HUES64 (cell line): ENCODE measurements at regions not wholly inside any gene's neighbourhood (a gene's known extent, or its start where the extent isn't known, plus 50 kb on each side); places are given as distances from the start of the nearest gene placed in this dataset.

ENCODE experiments used
- H3K27ac ChIP-seq: 2 replicates; pipeline ENCODE4 v1.7.0; 2013; ENCODE audit warnings: low read depth, low read length, inconsistent platforms
- H3K27me3 ChIP-seq: 2 replicates; pipeline ENCODE4 v1.6.1; 2013; ENCODE audit warnings: mild to moderate bottlenecking, low read length; ENCODE audit not compliant: insufficient read depth
- H3K36me3 ChIP-seq: 2 replicates; pipeline ENCODE4 v1.6.1; 2013; ENCODE audit warnings: mild to moderate bottlenecking, low read length; ENCODE audit not compliant: insufficient read depth
- H3K4me1 ChIP-seq: 2 replicates; pipeline ENCODE4 v1.6.1; 2013; ENCODE audit warnings: mild to moderate bottlenecking, low read length, moderate library complexity; ENCODE audit not compliant: insufficient read depth
- H3K4me3 ChIP-seq: 2 replicates; pipeline ENCODE4 v1.5.1; 2013; ENCODE audit warnings: mild to moderate bottlenecking, low read length, moderate library complexity
- H3K9ac ChIP-seq: 2 replicates; pipeline ENCODE4 v1.6.1; 2013; ENCODE audit warnings: mild to moderate bottlenecking, low read depth, low read length
- H3K9me3 ChIP-seq: 2 replicates; pipeline ENCODE4 v1.6.1; 2013; ENCODE audit warnings: low read depth, low read length; ENCODE audit not compliant: insufficient read depth
- WGBS: fragments of 150-250, 120-280 bp; methylation state at CpG from one replicate; pipeline ENCODE4 v1.1.7; 2013; ENCODE audit warnings: missing lambda C conversion rate; 5-methylcytosine and 5-hydroxymethylcytosine counted together

- 92% methylated on average over 8 of the region's 8 CpGs for WGBS
- no peaks in the 10 kb centered on the region; the same call in 1 of the 2 replicates for H3K4me1 ChIP-seq
Observed at GRCh38 chr14:50008974-50009373, 107.4 kb downstream of the VCPKMT start.

GRCh38 chr14:50010752-50011151 is 105.6 kb downstream of the VCPKMT start:
- Histone ChIP-seq H3K27me3 (no peaks in the 10 kb centered on the region), H3K9me3 (no peaks in the 10 kb centered on the region), H3K4me1 (no peaks in the 10 kb centered on the region), H3K27ac (no peak overlapping the region), H3K36me3 (no peaks in the 10 kb centered on the region), H3K9ac (no peak overlapping the region), H3K4me3 (no peak overlapping the region)
- 95% methylated on average over 7 of the region's 7 CpGs for WGBS

More at GRCh38 chr14:50008974-50009373, 107.4 kb downstream of the VCPKMT start:
- no peaks in the 10 kb centered on the region for H3K9me3 ChIP-seq
- H3K27me3 ChIP-seq: peaks cover 13% of the 10 kb centered on the region
- no peak overlapping the region for H3K27ac ChIP-seq
- H3K4me3 ChIP-seq: no peak overlapping the region
- H3K36me3 ChIP-seq: no peaks in the 10 kb centered on the region
- H3K9ac ChIP-seq: no peak overlapping the region

- Histone ChIP-seq H3K4me3 (no peak overlapping the region), H3K4me1 (no peaks in the 10 kb centered on the region), H3K27me3 (no peaks in the 10 kb centered on the region), H3K9me3 (no peaks in the 10 kb centered on the region), H3K27ac (no peak overlapping the region), H3K36me3 (no peaks in the 10 kb centered on the region), H3K9ac (no peak overlapping the region)
- 94% methylated on average over 6 of the region's 6 CpGs for whole genome bisulfite sequencing
Observed at GRCh38 chr14:50011242-50011641, 105.1 kb downstream of the VCPKMT start.

GRCh38 chr14:50012644-50013043 is 103.7 kb downstream of the VCPKMT start:
- Histone ChIP-seq H3K9ac (no peak overlapping the region), H3K27ac (no peak overlapping the region), H3K36me3 (no peaks in the 10 kb centered on the region), H3K4me1 (no peaks in the 10 kb centered on the region), H3K4me3 (no peak overlapping the region), H3K27me3 (no peaks in the 10 kb centered on the region), H3K9me3 (no peaks in the 10 kb centered on the region)

- Histone ChIP-seq H3K9me3 (no peaks in the 10 kb centered on the region), H3K4me3 (no peak overlapping the region), H3K36me3 (no peaks in the 10 kb centered on the region), H3K27ac (no peak overlapping the region), H3K9ac (no peak overlapping the region), H3K4me1 (no peaks in the 10 kb centered on the region), H3K27me3 (no peaks in the 10 kb centered on the region)
- WGBS: 84% methylated on average over 7 of the region's 7 CpGs
Observed at GRCh38 chr14:50013198-50013918, 103.0 kb downstream of the VCPKMT start.

- no peak overlapping the region for H3K4me3 ChIP-seq
- WGBS: 100% methylated on average over 2 of the region's 2 CpGs
- H3K36me3 ChIP-seq: no peaks in the 10 kb centered on the region
- H3K9me3 ChIP-seq: no peaks in the 10 kb centered on the region
- H3K27me3 ChIP-seq: no peaks in the 10 kb centered on the region
- H3K9ac ChIP-seq: no peak overlapping the region
- no peak overlapping the region for H3K27ac ChIP-seq
- H3K4me1 ChIP-seq: no peaks in the 10 kb centered on the region
Observed at GRCh38 chr14:50013934-50014333, 102.4 kb downstream of the VCPKMT start.

- no peaks in the 10 kb centered on the region for H3K36me3 ChIP-seq
- H3K9ac ChIP-seq: no peak overlapping the region
- no peak overlapping the region for H3K4me3 ChIP-seq
- no peaks in the 10 kb centered on the region for H3K27me3 ChIP-seq
- H3K27ac ChIP-seq: no peak overlapping the region
- H3K4me1 ChIP-seq: no peaks in the 10 kb centered on the region
- WGBS: 82% methylated on average over 2 of the region's 2 CpGs
- H3K9me3 ChIP-seq: peaks cover 3% of the 10 kb centered on the region; the same call in 1 of the 2 replicates
Observed at GRCh38 chr14:50014809-50015430, 101.5 kb downstream of the VCPKMT start.

- no peak overlapping the region for H3K9ac ChIP-seq
- no peaks in the 10 kb centered on the region for H3K4me1 ChIP-seq
- no peaks in the 10 kb centered on the region for H3K36me3 ChIP-seq
- no peak overlapping the region for H3K27ac ChIP-seq
- H3K9me3 ChIP-seq: peaks cover 10% of the 10 kb centered on the region; the same call in 1 of the 2 replicates
- H3K4me3 ChIP-seq: no peak overlapping the region
- 90% methylated on average over 3 of the region's 3 CpGs for WGBS
- no peaks in the 10 kb centered on the region for H3K27me3 ChIP-seq
Observed at GRCh38 chr14:50015716-50016115, 100.7 kb downstream of the VCPKMT start.

- Histone ChIP-seq H3K27me3 (no peaks in the 10 kb centered on the region), H3K4me3 (no peak overlapping the region), H3K36me3 (no peaks in the 10 kb centered on the region), H3K9ac (no peak overlapping the region), H3K9me3 (peaks cover 10% of the 10 kb centered on the region; the same call in 1 of the 2 replicates), H3K27ac (no peak overlapping the region), H3K4me1 (no peaks in the 10 kb centered on the region)
- 87% methylated on average over 10 of the region's 10 CpGs for WGBS
Observed at GRCh38 chr14:50018201-50018932, 98.0 kb downstream of the VCPKMT start.

- Histone ChIP-seq H3K4me1 (no peaks in the 10 kb centered on the region), H3K9ac (no peak overlapping the region), H3K27me3 (no peaks in the 10 kb centered on the region)
Observed at GRCh38 chr14:50018933-50019210, 97.5 kb downstream of the VCPKMT start.

GRCh38 chr14:50020184-50020583 is 96.2 kb downstream of the VCPKMT start:
- Histone ChIP-seq H3K36me3 (no peaks in the 10 kb centered on the region), H3K4me1 (no peaks in the 10 kb centered on the region), H3K27ac (no peak overlapping the region), H3K9ac (no peak overlapping the region), H3K4me3 (no peak overlapping the region), H3K27me3 (no peaks in the 10 kb centered on the region), H3K9me3 (peaks cover 10% of the 10 kb centered on the region; the same call in 1 of the 2 replicates)

More at GRCh38 chr14:50018933-50019210, 97.5 kb downstream of the VCPKMT start:
- H3K27ac ChIP-seq: no peak overlapping the region
- H3K36me3 ChIP-seq: no peaks in the 10 kb centered on the region
- H3K9me3 ChIP-seq: peaks cover 10% of the 10 kb centered on the region; the same call in 1 of the 2 replicates
- no peak overlapping the region for H3K4me3 ChIP-seq
- 91% methylated on average over 1 of the region's 2 CpGs for WGBS
